HG03280 (cell line): ENCODE measurements at regions not wholly inside any gene's neighbourhood (a gene's known extent, or its start where the extent isn't known, plus 50 kb on each side); places are given as distances from the start of the nearest gene placed in this dataset.
"Not testable (repeated sequence)": the region's sequence is repeated elsewhere in the genome, so short reads cannot be mapped to it uniquely, and the experiment has no call there.

Experiments
- ATAC-seq: cut with Tn5 transposase; IDR thresholded peaks from one replicate; pipeline ENCODE4 v1.9.1; 2021; ENCODE audit warnings: mild to moderate bottlenecking, moderate library complexity; ENCODE audit not compliant: unreplicated experiment

DNA sequence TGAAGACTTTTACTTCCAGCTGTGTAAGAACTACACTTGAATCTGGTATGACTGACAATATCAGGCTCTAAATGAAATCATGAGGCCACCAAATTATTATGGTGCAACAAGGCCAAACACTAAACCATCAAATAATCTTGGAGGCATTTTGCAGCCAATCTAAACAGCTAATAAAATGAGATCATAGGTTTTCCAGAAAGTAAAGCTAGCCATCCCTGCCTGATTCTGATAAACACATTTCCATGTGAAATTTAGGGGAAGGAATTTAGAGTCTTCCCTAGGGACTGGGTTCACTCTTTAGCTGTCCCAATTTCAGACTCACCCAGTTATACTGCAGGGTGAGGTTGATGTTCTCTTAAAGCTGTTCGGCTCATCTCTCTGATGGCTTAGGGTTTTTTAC, 190.3 kb upstream of the TMEM196 start:
- ATAC-seq: no peak

DNA sequence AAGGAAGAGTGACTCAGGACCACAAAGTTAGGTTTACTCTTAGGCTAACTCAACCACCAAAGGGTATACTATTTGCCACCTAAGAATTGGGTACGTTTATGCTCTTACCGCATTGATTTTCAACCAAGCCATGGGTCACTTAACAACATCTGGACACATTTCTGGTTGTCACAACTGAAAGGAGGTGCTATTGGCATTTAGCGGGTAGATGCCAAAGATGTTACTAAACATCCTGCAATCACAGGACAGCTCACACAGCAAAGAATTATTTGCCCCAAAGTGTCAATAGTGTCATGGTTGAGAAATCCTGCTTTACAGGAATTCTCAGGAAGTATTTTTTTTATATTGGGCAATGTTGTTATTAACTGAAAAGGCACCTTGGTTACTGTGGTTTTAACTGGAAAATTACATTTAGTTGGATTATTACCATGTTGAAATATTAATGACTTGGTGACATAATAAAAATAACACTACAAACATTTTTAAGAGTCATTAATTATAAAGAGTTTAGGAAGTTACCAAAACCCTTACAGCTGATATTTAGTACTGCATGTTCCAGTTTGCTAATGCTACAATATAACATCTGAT, 185.0 kb upstream of the TMEM196 start:
- no peak for ATAC-seq

DNA sequence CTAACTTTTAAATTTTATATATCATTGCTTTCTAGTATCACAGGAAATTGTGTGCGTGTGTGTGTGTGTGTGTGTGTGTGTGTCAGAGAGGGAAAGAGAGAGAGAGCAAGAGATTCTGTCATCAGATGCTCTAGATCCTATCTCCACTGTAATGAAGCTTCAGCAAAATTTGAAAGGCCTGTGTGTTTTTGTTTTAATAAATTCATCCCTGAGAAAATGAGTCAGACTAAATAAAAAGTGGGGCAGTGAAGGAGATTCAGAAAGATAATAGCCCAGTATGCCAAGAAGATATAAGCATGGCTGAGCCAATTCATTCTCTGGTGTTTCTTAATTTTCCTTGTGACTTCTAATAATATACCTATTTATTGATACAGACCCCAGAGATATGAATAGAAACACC, 184.2 kb upstream of the TMEM196 start:
- ATAC-seq: no peak

DNA sequence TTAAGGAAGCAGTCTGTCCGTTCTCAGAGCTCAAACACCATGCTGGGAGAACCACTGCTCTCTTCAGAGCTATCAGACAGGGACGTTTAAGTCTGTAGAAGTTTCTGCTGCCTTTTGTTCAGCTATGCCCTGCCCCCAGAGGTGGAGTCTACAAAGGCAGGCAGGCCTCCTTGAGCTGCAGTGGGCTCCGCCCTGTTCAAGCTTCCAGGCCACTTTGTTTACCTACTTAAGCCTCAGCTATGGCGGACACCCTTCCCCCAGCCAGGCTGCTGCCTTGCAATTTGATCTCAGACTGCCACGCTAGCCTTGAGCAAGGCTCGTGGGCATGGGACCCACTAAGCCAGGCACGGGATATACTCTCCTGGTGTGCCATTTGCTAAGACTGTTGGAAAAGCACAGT, 180.7 kb upstream of the TMEM196 start:
- ATAC-seq: not testable (repeated sequence)

DNA sequence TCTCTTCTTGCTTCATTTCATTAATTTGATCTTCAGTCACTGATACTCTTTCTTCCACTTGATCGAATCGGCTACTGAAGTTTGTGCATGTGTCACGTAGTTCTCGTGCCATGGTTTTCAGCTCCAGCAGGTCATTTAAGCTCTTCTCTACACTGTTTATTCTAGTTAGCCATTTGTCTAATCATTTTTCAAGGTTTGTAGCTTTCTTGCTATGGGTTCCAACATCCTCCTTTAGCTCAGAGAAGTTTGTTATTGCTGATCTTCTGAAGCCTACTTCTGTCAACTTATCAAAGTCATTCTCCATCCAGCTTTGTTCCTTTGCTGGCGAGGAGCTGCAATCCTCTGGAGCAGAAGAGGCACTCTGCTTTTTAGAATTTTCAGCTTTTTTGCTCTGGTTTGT, 180.0 kb upstream of the TMEM196 start:
- not testable (repeated sequence) for ATAC-seq

DNA sequence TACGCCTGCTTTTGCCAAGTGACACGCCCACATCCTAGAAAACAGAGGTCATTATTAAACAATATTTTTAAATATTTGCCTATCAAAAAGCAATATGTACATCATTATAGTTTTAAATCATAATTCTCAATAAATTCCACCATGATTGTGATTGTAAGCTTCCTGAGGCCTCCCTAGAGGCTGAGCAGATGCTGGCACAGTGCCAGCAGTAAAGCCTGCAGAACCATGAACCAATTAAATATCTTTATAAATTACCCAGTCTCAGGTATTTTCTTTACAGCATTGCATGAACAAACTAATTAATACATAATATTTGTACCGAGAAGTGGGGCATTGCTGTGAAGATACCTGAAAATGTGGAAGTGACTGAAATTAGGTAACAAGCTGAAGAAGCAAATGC, 174.7 kb upstream of the TMEM196 start:
- ATAC-seq: no peak

DNA sequence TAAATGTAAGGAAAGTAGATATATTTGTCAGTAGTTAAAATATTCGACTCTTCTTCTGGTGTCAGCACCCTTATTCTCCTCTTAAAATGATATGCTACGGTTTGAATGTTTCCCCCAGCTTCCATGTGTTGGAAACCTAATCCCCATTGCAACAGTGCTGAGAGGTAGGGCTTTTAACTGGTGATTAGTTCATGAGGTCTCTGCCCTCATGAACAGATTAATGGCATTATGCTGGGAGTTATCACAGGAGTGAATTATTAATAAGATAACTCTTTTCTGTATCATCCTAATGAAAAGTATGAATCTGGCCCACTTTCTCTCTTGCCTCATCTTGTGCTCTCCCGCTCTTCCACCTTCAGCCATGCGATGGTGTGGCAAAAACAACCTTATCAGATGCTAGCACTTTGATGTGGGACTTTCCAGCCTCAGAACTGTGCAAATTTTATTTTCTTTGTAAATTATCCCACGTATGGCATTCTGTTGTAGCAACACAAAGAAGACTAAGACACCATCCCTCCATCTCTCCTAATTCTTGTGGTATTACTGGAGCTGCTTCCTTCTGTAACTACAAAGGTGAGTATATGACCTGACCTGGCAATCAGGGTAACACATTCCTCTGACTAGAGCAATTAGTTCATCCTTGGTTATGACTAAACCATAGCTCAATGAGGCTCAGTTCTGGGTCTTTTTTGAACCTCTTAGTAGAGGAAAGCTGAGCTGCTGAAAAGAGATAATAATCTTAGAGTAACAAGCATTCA, 171.1 kb upstream of the TMEM196 start:
- no peak for ATAC-seq

DNA sequence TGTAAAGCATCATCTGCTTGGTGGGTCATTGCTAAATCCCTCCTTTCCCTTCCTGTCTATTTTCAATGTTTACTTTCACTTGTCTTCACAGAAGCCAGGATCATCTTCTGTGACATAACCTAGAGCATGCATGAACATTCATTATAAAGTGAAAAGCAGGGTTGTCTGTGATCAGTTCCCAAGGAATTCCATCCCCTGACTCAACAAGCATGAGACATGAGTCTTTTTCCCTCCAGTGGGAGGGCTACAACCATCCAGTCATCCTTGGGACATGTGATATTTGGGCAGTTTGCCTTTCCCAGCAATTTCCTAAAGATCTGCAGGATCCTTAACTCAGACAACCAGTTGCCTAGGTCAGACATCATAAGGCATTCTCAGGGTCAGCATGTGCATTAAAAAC, 166.3 kb upstream of the TMEM196 start:
- no peak for ATAC-seq

DNA sequence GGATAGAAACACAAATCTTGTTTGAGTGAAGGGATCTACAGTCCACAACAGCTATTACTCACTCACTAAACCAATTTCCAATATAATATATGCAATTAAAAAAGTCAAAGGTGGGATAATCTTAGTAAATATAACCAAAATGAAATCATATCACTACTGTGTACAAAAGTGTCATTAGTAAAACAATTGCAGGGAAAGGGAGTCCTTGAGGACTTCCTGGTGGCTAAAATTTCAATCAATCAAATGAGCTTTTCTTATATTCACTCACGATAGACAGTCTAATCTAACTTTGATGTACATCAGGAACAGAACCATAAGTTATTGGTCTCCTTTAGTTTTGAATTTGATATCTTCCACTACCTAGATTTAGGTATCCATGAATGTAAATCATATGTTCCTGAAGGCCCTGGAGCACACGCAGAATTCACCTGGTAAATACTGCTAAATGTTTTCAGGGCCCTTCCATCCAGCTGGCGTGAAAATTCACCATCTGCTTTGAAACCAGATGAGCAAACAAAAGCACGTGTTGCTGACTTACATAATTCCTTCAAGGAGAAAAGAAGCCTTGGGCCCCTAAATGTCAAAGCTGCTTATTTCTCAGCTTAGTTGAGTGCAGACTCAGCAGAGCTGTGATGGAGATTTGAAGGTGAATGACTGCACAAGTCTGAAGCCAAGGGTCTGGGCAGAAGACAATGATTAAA, 159.3 kb upstream of the TMEM196 start:
- ATAC-seq: no peak

DNA sequence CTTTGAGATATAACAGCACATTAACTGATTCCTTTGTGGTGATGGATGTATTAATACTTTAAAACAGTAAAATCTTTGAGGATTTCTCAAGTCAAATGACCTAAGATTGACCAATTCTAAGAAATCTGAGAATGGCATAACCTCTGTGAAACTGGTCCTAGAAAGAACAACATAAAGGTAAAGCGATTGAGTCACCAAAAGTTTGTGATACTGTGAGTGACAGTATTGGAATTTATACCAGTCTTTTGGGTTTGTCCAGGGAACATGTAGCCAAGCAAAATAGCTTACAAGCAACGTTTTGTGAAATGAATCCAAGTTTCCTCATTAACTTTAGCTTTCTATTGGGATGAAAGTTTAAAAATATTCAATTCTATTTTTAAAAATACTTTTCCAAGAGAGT, 157.4 kb upstream of the TMEM196 start:
- ATAC-seq: no peak

DNA sequence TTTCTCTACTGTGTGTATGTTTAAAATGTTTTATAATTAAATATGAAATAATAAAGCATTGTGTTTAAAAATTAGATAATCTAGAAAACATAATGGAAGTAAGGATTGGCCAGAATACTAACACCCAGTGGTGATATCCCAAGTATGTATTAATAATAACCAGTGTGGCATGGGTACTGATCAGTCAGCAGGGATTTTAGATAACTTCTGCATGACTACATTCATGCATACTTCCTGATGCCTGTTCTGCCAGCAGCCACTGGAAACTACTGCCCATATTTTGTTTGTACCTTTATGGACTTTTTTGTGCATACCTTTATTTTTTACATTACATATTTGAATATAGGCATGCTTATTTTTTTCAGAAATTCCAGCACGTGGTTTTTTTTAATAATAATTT, 156.6 kb upstream of the TMEM196 start:
- no peak for ATAC-seq

DNA sequence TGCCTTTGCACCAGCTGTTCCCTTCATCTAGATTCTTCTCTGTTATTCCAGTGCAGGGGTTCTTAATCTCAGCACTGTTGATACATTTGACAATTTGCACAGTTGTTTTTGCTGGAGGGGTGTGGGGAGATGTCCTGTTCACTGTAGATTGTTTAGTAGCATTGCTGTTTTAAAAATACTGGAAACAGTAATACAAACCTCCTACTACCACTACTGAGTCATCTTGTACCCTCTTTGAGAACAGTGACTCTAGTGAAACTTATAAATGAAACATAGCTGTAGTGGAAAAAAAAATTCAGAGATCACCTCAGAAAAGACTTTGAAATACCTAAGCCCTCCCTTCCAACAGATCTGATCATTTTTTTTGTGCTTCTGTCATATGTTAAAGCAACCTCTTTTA, 154.8 kb upstream of the TMEM196 start:
- peak; percentile 91 for ATAC-seq

DNA sequence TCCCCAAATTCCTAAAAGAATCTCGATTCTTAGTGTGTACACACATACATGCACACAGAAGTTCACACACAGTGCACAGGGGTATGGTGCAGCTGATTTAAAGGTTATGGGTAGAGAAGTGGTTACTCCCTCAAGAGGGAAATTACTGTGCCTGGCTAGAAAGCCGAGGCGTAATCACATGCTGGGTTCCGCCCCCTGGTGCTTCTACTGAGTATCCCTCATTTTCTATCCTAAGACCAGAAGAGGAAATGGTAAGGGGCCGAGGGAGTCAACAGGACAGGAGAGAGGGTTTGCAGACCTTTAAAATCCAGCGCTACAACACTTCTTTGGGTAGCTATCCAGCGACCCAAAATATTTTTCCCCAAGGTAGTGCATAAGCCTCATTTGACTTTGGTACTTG, 147.3 kb upstream of the TMEM196 start:
- no peak for ATAC-seq

DNA sequence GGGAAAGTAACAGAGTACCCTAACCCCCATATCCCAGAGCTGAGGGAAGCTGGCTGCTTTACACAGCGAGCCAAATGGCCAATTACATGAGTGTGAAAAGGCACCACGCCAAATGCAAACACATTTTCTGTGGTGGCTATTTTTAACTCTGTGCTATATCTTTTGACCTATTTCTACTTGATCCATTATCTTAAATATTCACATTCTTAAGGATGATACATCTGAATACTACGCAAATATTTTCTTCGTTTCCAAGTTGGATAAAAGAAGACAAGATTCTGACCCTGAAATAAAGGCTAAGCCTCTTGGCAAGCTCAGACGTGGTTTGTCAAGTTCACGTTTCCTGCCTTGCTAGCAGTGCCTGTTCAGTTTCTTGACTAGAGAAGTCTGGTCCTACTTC, 146.7 kb upstream of the TMEM196 start:
- ATAC-seq: no peak

DNA sequence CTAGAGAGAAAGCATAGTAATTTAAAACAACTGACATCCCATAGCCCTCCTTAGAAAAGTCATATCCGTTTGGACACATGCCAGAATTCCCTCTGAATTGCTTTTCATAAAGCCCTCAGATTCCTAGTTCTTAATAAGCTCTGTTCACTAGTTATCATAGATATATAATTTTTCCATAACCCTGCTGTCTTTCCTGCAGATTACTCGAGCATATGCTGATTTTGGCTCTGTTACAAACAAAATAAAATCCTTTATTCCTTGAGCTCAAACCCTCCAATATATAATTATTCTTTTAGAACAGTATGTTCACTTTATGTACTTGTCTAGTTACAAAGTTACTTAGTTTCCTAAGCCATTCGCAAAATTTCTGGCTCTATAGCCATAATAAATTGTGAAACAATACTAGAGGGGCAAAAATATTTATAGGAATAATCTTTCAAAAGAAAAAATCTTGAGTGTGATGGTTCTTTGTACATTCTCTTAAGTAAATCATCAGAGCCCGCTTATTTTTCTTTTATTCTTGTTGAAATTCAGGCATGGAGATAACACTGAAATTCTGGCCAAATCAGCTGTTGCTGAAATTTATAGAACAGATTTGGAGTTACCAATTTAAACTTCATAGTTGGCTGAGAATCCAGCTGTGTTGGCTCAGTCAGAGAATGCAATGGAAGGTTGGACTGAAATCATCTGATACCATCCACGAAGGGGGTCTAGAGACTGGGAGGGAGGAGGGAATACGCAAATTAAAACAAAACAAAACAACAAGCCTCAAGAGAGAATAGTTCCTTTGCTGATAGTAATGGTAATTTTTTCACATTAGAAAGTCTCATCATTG, 146.1 kb upstream of the TMEM196 start:
- ATAC-seq: no peak

DNA sequence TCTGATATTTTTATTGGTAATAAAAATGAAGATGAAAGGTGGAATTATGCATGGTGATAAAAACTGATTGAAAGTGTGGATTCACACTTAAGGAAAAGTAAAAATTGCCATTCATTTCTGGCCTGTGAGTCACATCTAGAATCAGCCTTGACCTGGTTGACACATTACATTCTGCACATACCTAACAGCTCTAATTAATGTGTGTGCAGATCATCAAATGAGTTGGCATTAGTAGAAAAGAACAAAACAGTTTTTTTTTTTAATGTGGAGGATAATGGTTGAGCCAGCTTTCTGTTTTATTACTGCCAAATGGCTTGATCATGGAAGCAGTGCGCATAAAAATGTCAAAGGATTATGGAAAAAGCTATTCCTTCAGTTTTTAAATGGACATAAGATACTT, 142.6 kb upstream of the TMEM196 start:
- no peak for ATAC-seq

DNA sequence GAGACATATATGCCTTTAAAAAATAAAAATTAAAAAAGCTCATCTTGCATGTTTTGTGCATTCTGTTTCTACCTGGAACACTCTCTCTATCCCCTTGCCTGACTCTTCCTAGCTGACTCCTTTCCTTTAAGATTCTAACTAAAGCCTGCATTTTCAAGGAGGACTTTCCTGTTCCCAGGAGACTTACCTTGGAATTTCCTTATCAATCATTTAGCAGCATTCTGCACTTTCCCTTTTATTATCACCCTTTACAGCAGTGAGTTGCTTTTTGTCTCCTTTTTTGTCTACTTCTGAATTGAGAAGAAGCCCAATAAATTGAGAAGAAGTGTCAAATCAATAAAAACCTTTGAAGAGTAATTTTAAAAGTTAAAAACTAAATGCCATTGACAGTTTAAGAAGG, 142.2 kb upstream of the TMEM196 start:
- ATAC-seq: no peak

DNA sequence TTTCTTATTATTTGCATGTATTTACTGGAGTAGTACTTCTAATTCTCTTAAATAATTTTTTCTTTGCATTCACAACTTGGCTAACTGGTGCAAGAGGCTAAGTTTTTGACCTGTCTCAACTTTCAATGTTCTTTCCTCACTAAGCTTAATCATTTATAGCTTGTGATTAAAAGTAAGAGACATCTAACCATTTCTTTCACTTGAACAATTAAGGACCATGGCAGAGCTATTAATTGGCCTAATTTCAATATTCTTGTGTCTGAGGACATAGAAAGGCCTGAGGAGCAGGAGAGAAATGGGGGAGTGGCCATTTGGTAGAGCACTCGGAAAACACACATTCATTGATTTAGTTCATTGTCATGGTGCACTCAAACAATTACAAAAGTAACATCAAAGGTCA, 141.4 kb upstream of the TMEM196 start:
- ATAC-seq: no peak

DNA sequence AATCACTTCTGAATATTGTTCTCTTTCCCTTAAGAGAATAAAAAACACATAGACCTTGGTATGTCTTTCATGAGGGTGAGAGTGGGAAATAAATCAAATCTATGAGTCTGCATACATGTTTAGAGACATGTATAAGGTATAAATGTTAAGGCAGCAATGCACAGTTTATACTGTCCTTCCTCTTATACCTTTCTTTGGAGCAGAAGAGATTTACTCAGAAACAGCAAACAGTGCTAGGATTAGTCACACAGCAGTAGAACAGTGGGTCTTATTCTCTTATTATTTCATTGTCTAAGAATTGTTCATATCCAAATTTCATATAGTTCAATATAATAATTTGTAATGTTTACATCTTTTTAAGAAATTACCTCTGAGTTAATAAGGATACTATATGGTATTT, 126.7 kb upstream of the TMEM196 start:
- ATAC-seq: no peak

DNA sequence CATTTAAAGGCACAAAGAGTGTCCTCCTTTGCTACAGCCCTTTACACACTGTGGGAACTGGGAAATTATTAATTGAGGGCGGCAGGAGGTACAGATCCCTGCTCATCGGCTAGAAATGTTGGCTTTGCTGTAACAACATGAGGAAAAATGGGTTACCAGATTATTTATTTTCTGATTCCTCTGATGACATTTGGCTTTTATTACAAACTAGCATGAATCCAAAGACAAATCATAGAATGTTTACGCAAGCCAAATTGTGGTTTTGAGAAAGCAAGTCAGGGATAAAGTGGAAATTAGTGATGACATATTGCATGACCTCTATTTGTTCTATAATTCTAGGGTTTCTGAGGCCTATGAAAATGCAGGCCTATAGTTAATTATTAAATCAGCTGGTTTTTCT, 126.1 kb upstream of the TMEM196 start:
- no peak for ATAC-seq

DNA sequence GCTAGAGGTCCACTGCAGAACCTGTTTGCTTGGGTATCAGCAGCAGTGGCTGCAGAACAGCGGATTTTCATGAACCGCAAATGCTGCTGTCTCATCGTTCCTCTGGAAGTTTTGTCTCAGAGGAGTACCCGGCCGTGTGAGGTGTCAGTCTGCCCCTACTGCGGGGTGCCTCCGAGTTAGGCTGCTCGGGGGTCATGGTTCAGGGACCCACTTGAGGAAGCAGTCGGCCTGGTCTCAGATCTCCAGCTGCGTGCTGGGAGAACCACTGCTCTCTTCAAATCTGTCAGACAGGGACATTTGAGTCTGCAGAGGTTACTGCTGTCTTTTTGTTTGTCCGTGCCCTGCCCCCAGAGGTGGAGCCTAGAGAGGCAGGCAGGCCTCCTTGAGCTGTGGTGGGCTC, 109.5 kb upstream of the TMEM196 start:
- not testable (repeated sequence) for ATAC-seq
